H1 (cell line): ENCODE measurements at regions not wholly inside any gene's neighbourhood (a gene's known extent, or its start where the extent isn't known, plus 50 kb on each side); places are given as distances from the start of the nearest gene placed in this dataset.

Experiments used
- CTBP2 ChIP-seq: IDR thresholded peaks from 2 replicates; pipeline ENCODE4 v1.7.0; 2011; ENCODE audit warnings: borderline replicate concordance, mild to moderate bottlenecking, moderate library complexity, mixed read lengths, low read length; ENCODE audit not compliant: insufficient read depth, insufficient read length
- CTCF ChIP-seq, 3 experiments: IDR thresholded peaks; 1 replicate in 2 of 3; 2 replicates in 1 of 3; pipeline versions ENCODE4 v1.5.1 to v1.6.1; 2011; ENCODE audit warnings: low read length in 3 of 3, mild to moderate bottlenecking in 3 of 3, inconsistent platforms in 2 of 3, low read depth in 1 of 3, moderate library complexity in 1 of 3; ENCODE audit not compliant: insufficient read depth in 1 of 3; ENCODE audit errors: control extremely low read depth in 1 of 3
- EZH2 ChIP-seq: fragments of 200-600 bp; sonication (generic); IDR thresholded peaks from 2 replicates; pipeline ENCODE4 v1.7.1; 2012; ENCODE audit warnings: low read depth, mild to moderate bottlenecking, moderate library complexity, low read length, inconsistent platforms; ENCODE audit not compliant: severe bottlenecking
- GTF2F1 ChIP-seq: IDR thresholded peaks from 2 replicates; pipeline ENCODE4 v1.6.1; 2012; ENCODE audit warnings: low read depth, low read length, improper control_type of control experiment, borderline replicate concordance
- HDAC2 ChIP-seq, 2 experiments: fragments of 300-600 bp in 1 of 2; sonication (generic) in 1 of 2; IDR thresholded peaks; 2 replicates each; pipeline ENCODE4 v1.6.1; 2011 to 2012; ENCODE audit warnings: low read depth in 2 of 2, low read length in 2 of 2, mild to moderate bottlenecking in 2 of 2, moderate library complexity in 2 of 2, borderline replicate concordance in 1 of 2, inconsistent platforms in 1 of 2
- POLR2A ChIP-seq, 2 experiments: IDR thresholded peaks; 1 replicate in 1 of 2; 2 replicates in 1 of 2; pipeline ENCODE4 v1.6.1; 2011; ENCODE audit warnings: low read depth in 2 of 2, low read length in 2 of 2, mild to moderate bottlenecking in 2 of 2; ENCODE audit errors: control extremely low read depth in 1 of 2
- POLR2AphosphoS5 ChIP-seq: IDR thresholded peaks from 2 replicates; pipeline ENCODE4 v1.6.1; 2011; ENCODE audit warnings: low read depth, low read length
- RAD21 ChIP-seq, 2 experiments: IDR thresholded peaks in 1 of 2; conservative IDR thresholded peaks in 1 of 2; 2 replicates each; pipeline ENCODE4 v1.6.1; 2011; ENCODE audit warnings: low read depth in 2 of 2, low read length in 2 of 2, improper control_type of control experiment in 1 of 2, inconsistent platforms in 1 of 2, mild to moderate bottlenecking in 1 of 2, moderate library complexity in 1 of 2
- RBBP5 ChIP-seq: IDR thresholded peaks from 2 replicates; pipeline ENCODE4 v1.7.1; 2012; ENCODE audit warnings: low read depth, mild to moderate bottlenecking, inconsistent platforms, low read length, moderate library complexity, borderline replicate concordance
- RFX5 ChIP-seq: IDR thresholded peaks from 2 replicates; pipeline ENCODE4 v1.6.1; 2011; ENCODE audit warnings: low read depth, low read length, improper control_type of control experiment, borderline replicate concordance
- SAP30 ChIP-seq: fragments of 300-600 bp; sonication (generic); IDR thresholded peaks from 2 replicates; pipeline ENCODE4 v1.7.1; 2012; ENCODE audit warnings: low read length, moderate library complexity, mild to moderate bottlenecking, inconsistent platforms; ENCODE audit not compliant: insufficient read depth, insufficient replicate concordance
- SIN3A ChIP-seq, 2 experiments: IDR thresholded peaks in 1 of 2; conservative IDR thresholded peaks in 1 of 2; 2 replicates each; pipeline ENCODE4 v1.6.1; 2011 to 2012; ENCODE audit warnings: low read length in 2 of 2, improper control_type of control experiment in 1 of 2, low read depth in 1 of 2, mild to moderate bottlenecking in 1 of 2
- SP2 ChIP-seq: IDR thresholded peaks from 2 replicates; pipeline ENCODE4 v1.6.1; 2012; ENCODE audit warnings: mild to moderate bottlenecking, low read length, inconsistent platforms
- TAF1 ChIP-seq: IDR thresholded peaks from 2 replicates; pipeline ENCODE4 v1.6.1; 2011; ENCODE audit warnings: mild to moderate bottlenecking, low read depth, low read length

GRCh38 chrY:20968237-20968636 is 212.3 kb downstream of the RPS4Y2 start:
- TF ChIP-seq SIN3A (conservative IDR thresholded peaks at IDR 0.05 in 1 of 2, IDR thresholded peaks at IDR 0.05 in 1 of 2; ENCODE audit: low read depth in 1 of 2, low read length in 2 of 2): no peak
- no peak for TF ChIP-seq POLR2AphosphoS5
- TF ChIP-seq EZH2: no peak
- no peak for TF ChIP-seq RBBP5
- no peak for TF ChIP-seq SAP30
- TF ChIP-seq CTCF (IDR thresholded peaks at IDR 0.05; ENCODE audit: control extremely low read depth in 1 of 3, insufficient read depth in 1 of 3, low read depth in 1 of 3, low read length in 3 of 3): no peak
- TF ChIP-seq RAD21 (IDR thresholded peaks at IDR 0.05 in 1 of 2, conservative IDR thresholded peaks at IDR 0.05 in 1 of 2; ENCODE audit: low read depth in 2 of 2, low read length in 2 of 2): no peak
- no peak for TF ChIP-seq RFX5
- no peak for TF ChIP-seq CTBP2
- TF ChIP-seq GTF2F1: no peak
- TF ChIP-seq HDAC2 (IDR thresholded peaks at IDR 0.05; ENCODE audit: borderline replicate concordance in 1 of 2, low read depth in 2 of 2, low read length in 2 of 2): no peak
- TF ChIP-seq POLR2A (IDR thresholded peaks at IDR 0.05; ENCODE audit: control extremely low read depth in 1 of 2, low read depth in 2 of 2, low read length in 2 of 2): no peak
- no peak for TF ChIP-seq TAF1
- no peak for TF ChIP-seq SP2
